DMS 273 treated with DMSO at 0.1 percent for 48 hours (cell line): ENCODE measurements at regions not wholly inside any gene's neighbourhood (a gene's known extent, or its start where the extent isn't known, plus 50 kb on each side); places are given as distances from the start of the nearest gene placed in this dataset.

Experiments
- DNase-seq: peaks from one replicate; lab custom pipeline; 2025; lab: John Stamatoyannopoulos, UW

DNA sequence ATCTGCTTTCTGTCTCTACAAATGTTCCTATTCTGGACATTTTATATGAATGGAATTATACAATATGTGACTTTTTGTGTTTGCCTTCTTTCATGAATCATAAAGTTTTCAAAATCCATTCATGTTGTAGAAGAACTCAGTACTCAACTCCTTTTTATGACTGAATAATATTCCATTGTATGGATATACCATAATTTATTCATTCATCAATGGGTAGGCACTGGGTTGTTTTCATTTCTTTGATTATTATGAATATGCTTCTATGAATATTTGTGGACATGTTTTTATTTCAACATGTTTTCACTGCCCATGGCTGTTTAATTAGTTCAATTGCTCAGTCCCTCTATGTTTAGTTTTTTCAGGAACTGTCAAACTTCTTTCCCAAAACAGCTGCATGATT, 76.5 kb upstream of the GTSF1L start:
- no peak for DNase-seq

DNA sequence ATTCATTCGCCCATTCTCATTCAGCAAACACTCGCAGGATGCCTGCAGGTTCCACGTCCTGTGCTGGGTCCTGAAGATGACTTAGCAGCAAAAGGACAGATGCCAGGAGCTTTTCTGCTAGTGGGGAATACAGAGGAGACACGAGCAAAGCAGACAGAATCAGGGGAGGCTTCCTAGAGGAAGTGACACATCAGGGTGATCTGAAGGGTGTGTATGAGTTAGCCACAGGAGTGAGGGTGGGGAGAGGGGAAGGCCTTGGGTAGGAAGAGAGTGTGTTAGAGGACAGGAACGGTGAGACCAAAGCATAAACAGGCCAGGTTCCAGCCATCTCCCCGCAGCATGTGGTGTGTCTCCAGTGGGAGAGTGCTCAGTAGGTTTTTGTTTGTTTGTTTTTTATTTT, 73.4 kb upstream of the GTSF1L start:
- no peak for DNase-seq

DNA sequence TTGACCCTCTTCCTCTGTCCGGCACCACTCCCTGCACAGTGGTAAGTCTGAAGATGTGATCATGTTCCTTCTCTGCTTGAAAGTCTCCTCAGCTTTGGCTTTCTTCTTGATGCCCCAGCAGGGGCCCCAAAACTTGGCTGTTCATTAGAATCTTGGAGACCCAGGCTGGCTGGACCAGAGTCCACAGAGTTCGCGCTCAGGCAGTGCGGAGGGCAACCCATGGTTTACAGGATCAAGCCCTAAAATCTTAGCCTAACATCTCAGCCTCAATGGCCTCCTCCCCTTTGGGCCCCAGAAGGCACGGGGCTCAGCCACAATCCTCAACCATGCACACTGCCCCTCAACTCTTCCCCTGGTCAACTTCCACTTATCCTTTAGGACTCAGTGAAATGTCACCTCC, 72.9 kb upstream of the GTSF1L start:
- no peak for DNase-seq

DNA sequence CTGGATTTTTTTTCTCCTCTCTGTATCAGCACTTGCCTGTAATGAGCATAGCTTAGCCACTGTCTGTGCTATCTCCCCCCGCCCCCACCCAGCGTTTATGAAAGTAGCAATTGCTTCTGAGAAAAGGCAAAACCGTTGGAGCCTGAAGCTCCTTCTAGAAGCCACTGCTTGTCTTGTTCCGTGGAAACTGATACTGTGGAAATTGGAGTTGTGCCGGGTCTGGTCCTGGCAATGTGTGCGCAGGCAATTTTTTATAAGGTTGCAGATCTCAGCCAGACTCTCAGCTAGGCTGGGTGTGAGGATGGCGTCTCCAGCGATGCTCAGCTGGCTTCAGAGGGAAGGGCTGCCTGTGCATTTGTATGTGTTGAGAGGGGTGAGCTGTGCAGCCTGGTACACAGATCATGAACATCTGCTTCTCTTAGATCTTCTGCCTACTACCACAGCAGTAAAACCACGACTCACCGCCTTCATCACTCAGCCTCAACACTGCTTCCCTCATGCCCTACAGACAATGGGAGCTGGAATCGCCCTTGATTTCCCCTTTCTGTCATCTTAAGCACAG, 72.4 kb upstream of the GTSF1L start:
- DNase-seq = no peak

DNA sequence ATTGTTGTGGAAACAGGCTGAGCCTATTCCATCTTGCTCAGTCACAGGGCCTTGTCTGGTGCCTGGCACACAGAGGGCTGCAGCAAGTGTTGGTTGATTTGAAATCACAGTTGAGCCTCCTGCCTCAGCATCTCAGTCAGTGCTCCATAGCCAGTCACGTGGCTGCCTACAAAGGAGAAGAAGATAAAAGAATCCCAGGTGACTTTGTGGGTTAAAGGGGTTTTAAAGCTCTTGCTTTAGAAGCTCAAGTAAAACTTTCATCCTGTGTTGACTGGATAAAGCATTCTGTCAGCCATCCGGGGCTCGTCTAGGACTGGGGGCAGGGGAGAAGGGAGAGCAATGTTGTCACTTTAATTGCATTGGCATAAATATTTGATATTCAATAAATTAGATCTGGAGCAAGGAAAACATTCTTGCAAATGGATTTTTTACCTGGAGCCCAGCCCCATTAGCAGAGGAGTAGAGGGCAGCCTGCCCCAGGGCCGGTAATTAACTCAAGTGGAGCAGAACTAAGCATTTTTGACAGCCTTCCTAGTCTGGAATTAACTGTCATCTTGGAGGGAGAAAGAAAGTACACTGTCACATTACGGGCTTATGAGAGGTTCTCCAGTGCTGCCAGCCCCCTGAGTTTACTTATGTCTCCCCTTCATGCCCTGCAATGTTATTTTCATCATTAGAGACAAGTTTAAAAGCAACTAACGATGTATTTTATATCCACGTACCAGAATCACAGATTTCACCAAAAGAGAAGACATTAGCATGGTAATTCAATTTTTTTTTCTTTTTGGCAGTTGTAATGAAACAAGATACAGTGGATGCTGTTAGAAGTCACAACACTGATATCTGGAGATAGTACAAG, 71.7 kb upstream of the GTSF1L start:
- no peak for DNase-seq

DNA sequence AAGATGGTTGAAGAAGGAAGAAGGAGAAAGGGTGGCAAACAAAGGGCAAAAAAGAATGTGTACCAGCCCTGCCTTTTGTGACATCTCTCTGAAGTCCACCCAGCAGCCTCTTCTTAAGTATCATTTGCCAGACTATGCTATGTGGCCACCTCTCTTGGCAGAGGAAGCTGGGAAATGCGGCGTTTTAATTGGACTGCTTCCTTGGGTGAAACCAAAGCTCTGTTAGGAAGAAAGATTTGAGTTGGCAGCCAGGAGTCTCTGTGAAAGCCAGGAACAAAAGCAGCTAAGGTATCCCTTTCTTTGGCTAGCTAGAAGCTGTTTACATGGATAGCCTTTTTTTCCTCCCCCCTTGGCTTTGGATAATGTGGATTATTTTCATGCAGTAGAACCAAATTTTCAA, 67.5 kb upstream of the GTSF1L start:
- DNase-seq = no peak

DNA sequence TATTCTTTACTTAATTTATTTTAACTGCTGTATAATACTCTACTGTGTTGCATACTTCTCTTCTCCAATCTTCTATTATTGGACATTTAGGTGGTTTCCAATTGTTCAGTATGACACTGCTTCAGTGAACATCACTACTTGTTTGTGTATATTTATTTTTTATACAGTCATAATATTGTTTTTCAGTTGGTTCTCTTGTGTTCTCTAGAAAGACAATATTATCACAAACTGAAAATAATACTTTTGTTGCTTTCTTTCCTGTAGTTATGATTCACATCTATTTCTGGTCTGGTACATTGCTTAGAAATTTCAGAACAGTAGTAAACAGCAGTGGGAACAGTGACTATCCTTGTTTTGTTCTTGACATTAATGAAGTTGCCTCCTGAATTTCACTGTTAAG, 62.8 kb upstream of the GTSF1L start:
- DNase-seq = no peak

DNA sequence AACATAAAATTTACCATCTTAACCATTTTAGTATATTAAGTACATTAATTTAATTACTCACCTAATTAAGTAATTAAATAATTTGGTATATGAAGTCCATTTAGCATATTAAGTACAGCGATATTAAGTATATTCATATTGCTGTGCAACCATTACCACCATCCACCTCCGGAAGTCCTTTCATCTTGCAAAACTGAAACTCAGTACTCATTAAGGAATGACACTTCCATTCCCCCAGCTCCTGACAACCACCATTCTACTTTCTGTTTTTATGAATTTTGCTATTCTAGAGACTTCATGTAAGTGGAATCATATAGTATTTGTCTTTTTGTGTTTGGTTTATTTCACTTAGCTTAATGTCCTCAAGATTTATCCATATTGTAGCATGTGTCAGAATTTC, 61.1 kb upstream of the GTSF1L start:
- DNase-seq = no peak

DNA sequence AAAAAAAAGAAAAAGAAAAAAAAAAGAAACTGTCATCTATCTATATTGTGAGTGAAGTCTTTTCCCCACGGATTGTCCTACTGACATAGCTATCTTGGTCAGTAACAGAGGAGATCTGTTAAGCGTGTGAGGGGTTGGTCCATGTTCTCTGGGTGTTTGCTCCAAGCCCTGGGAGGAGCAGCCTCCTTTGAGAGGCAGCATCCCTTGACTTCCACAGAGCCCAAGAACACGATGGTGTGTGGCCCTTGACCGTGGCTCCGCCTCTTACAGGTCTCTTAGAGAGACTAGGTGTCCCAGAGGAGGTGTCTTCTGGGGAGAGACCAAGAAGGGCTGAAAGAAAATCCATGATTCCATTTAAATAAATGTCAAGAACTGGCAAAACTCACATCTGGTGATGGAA, 60.1 kb upstream of the GTSF1L start:
- no peak for DNase-seq

DNA sequence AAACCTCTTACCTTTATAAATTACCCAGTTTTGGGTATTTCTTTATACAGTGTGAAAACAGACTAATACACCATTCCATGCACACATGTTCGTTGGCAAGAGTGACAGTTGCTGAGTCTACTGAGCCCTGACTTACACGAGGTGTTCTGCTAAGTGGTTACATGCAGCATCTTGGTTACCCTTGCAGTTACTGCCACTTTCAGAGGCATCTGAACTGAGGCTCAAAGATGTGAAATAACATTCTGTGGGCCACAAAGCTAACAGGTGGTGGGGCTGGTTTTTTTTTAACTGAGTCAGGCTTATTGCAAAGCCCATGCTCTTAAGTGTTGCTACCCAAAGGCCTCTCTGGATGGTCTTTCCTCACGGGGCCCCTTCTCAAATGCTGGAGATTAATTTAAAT, 54.4 kb upstream of the GTSF1L start:
- no peak for DNase-seq

DNA sequence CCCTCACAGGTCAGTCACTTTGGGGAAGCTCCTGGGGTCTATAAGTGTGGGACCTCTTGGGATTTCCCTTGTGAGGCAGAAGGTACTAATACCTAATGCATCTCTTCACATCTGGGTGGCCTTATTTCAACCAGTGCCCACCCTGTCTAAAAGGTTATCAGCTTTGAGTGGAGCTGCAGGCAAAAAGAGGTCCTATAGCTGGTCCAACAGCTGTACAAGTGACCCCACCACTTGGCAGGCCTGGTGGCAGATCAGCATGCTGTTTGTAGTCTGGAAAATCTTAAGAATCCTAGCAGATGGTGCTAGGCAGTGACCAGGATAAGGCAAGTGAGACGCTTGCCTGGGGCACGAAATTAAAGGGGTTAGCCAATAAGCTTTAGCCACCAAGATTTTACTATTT, 51.6 kb upstream of the GTSF1L start:
- no peak for DNase-seq

DNA sequence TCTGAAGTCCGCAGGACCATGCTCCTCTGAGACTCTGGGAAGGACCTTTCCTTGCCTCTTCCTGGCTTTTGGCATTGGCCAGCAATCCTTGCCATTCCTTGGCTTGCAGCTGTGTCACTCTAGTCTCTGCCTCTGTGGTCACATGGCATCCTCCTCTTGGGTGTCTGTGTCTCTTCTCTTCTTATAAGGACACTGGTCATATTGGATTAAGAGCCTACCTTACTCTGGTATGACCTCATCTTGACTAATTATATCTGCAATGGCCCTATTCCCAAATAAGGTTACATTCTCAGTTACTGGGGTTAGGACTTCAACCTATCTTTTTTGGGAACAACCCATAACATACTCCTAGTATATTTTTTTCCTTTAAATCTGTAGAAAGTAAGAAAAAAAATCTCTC, 49.9 kb upstream of the GTSF1L start:
- DNase-seq = no peak
